AG09319 (cell line): ENCODE measurements at regions not wholly inside any gene's neighbourhood (a gene's known extent, or its start where the extent isn't known, plus 50 kb on each side); places are given as distances from the start of the nearest gene placed in this dataset.

Experiments
- DNase-seq: peaks from one replicate; pipeline ENCODE4 v3.0.0-alpha.2; 2010; ENCODE audit warnings: low read depth; ENCODE audit errors: extremely low read depth
- TF ChIP-seq, protein P1 (sequence below): IDR thresholded peaks from 2 replicates; pipeline ENCODE4 v1.5.1; 2011; ENCODE audit warnings: low read depth, mild to moderate bottlenecking, inconsistent platforms, low read length, moderate library complexity

DNA sequence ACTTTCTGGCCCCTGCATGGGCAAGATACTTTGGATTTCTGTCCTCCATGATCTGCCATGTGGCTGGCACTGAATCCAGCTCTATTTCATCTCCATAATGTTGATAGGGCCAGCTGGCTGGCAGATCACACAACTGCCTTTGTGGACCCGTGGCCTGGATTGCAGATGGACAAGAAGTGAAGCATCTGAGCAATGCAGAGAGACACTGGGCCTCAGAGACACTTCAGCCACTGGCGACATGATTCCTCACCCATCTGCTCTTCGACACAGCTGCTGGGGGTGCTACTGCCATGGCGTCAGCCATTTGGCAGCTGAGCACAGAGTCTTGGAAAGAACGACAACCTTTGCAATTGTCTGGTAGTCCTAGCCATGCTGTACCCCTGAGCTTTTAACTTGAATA, 79.5 kb upstream of the MYO16 start:
- DNase-seq = no peak
- TF ChIP-seq, protein P1, sequence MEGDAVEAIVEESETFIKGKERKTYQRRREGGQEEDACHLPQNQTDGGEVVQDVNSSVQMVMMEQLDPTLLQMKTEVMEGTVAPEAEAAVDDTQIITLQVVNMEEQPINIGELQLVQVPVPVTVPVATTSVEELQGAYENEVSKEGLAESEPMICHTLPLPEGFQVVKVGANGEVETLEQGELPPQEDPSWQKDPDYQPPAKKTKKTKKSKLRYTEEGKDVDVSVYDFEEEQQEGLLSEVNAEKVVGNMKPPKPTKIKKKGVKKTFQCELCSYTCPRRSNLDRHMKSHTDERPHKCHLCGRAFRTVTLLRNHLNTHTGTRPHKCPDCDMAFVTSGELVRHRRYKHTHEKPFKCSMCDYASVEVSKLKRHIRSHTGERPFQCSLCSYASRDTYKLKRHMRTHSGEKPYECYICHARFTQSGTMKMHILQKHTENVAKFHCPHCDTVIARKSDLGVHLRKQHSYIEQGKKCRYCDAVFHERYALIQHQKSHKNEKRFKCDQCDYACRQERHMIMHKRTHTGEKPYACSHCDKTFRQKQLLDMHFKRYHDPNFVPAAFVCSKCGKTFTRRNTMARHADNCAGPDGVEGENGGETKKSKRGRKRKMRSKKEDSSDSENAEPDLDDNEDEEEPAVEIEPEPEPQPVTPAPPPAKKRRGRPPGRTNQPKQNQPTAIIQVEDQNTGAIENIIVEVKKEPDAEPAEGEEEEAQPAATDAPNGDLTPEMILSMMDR = no peak

DNA sequence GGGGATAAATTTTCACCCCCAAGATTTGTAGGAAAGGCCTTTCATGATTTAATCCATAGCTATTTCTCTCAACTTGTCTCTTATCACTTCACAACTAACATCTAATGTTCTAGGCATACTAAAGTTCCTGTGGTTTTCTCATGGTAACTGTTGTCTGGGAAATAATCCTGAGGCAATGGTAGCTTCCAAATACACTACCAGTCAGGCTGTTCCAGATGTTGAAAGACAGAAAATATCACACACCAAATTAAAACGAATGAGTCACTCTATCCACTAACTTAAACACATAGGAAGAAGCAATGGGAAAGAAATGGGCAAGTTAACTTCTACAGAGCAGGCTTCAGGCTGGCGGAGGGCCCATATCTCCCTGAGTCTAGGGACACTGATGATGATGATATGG, 77.7 kb upstream of the MYO16 start:
- TF ChIP-seq, protein P1 = no peak
- no peak for DNase-seq

- DNase-seq = no peak
- TF ChIP-seq, protein P1 = no peak
These were observed 70.9 kb upstream of the MYO16 start for GRCh38 chr13:108558489-108558888.

DNA sequence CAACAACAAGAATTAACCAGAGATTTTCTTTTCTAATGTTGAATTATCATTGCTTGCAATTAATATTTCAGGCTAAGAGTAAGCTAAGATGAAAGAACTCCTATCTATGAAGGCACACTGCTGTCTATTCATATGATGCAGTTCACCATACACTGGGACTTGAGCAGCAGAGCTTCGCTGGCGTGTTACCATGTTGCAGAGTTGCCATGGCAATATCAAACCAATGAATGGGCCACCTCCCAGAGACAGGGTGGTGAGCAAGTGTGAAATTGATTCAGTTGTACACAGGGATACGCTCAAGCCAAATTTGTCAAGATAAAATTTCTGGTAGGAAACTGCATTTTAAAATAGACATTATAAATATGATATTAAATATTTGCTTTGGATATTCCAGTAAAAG, 69.3 kb upstream of the MYO16 start:
- TF ChIP-seq, protein P1 = no peak
- DNase-seq = no peak

DNA sequence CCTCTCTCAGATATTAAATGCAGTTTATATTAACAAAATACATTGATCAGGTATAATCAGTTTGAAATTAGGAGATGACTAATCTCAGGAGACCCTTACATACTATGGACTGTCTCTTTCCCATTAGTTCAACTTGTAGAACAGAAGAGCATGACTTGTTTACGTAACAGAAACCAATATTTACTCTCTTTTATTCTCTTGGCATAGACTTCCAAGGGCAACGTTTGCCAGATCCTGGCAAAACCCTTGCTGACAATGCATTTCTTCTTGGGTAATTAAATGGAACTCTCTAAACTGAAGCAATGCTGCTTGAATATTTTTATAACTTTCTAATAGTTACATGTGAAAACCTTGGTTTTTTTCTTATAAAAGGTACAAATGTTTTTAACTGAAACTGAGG, 68.3 kb upstream of the MYO16 start:
- no peak for DNase-seq

DNA sequence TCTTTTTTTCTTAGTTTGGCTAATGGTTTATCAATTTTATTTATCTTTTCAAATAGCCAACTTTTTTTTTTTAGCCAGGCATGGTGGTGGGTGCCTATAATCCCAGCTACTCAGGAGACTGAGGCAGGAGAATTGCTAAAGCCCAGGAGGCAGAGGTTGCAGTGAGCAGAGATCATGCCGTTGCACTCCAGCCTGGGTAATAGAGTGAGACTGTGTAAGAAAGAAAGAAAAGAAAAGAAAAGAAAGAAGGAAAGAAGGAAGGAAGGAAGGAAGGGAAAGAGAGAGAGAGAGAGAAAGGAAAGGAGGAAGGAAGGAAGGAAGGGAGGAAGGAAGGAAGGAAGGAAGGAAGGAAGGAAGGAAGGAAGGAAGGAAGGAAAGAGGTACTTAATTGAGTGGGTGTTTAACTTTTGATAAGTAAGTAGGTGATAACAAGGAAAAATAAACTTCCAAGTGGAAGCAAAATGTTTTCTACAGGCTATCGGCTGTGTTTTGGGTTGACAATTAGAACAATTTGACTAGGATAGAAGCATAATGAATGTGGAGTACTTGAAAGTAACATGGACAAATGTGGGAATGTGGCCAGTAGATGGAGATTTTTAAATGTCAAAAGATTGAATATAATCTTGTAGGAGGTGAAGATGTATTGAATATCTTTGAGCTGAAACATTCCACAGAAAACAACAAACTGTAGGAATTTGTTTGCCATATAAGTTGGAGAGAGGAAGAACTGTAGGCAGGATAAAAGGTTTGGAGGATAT, 62.8 kb upstream of the MYO16 start:
- TF ChIP-seq, protein P1 = no peak
- no peak for DNase-seq

More for the DNA sequence above, 68.3 kb upstream of the MYO16 start:
- TF ChIP-seq, protein P1 = no peak

DNA sequence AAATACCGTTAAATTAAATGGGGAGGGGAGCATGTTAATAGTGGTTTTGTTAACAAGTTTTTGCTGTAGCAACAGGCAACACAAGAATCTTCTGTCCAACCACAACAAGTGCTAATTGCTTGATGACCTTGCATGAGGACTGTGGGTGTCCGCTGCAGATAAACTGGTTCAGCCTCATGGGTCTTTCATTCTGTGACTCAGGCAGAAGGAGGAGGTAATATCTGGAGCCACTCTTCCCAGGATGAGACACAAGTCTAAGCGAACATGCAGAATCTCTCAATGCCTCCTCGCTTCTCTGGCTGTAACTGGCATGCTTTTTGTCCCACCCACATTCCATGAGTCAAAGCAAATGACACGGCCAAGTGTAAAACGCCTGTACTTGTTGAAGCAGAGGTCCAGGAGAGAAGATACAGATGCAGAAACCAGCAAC, 56.6 kb upstream of the MYO16 start:
- TF ChIP-seq, protein P1 = no peak
- DNase-seq = no peak
